Amygdala (tissue), 56 donors: ENCODE measurements at regions not wholly inside any gene's neighbourhood (a gene's known extent, or its start where the extent isn't known, plus 50 kb on each side); places are given as distances from the start of the nearest gene placed in this dataset.

Source experiments
- DNase-seq, 56 donors: peaks; one replicate each; lab custom pipeline; 2025; lab: John Stamatoyannopoulos, UW

DNA sequence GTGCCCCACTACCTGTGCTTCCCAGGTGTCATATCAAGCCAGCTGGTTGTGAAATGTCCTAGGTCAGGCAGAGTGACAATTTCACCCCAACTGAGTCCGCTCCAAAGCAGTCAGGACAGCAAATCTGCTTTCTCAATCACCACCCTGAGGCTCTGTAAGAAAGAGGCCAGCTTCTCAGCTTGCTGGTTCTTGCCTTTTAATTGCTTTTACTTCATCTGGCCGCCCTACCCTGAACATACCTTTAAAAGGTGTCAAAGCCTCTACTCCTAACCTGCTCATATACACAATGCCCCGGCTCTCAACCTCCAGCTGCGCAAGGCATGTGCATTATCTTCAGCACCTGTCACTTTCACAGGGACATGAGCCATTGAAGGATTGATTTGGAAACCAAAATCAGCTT is 581.6 kb downstream of the NPHP4 start:
- DNase-seq: no peak

GRCh38 chr1:5408401-5408800 is 583.8 kb downstream of the NPHP4 start:
- DNase-seq: peak in 20 of 56 donors; percentile 3 to 55 (median 21)

DNA sequence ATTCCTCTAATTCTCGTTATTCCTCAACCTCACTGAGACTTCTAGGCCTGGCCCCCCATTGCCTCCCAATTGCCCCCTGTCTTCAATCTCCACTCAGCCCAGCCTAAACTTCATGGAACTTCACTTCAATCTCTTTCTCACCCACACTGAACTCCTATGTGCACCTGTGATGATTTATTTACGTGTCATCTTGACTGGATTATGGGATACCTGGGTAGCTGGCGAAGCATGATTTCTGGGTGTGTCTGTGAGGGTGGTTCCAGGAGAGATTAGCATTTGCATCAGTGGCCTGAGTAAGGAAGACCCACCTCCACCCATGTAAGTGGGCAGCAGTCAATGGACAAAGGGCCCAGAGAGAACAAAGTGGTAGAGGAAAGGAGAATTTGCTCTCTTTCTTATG is 587.0 kb downstream of the NPHP4 start:
- no peak for DNase-seq

DNA sequence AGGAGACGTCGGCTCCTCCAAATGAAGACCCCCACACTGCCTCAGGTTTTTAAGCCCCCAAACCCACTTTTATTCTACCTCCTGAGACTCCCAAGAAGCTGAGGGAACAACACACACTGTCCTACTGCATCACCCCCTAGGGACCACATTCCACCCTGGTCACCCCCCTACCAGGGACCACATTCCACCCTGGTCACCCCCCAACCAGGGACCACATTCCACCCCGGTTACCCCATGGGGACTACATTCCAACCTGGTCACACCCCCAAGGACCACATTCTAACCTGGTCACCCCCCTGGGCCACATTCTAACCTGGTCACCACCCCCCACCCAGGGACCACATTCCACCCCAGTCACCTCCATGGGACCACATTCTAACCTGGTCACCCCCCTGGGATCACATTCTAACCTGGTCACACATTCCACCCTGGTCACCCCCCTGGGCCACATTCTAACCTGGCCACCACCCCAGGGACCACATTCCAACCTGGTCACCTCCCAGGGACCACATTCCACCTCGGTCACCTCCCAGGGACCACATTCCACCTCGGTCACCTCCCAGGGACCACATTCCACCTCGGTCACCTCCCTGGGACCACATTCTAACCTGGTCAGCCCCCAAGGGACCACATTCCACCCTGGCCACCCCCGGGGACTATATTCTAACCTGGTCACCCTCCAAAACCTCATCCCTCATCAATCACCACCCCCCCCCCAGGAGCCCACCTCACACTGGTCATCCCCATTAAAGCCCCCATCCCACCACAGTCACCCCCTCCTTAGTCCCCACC is 587.6 kb downstream of the NPHP4 start:
- no peak for DNase-seq

- no peak for DNase-seq
Measured at GRCh38 chr1:5403935-5404334, 588.3 kb downstream of the NPHP4 start.

GRCh38 chr1:5402618-5403017 is 589.6 kb downstream of the NPHP4 start:
- DNase-seq: no peak

DNA sequence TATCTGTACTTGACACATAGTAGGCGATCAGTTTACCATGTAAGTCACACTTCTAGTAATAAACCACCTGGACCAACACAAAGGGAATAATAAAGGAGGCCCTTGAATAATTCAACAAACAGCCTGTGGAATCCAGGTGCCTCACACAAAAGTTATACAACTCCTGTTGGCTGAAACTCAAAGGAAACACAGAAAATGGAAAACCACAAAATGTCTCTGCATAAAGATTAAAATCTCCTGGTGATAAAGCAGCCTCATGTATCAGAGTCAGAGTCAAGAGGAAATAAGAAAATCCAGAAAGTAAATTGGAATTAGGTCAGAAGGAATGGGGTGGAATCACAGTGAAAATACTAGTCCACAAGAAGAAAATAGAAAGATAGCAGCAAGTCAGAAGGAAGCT is 592.5 kb downstream of the NPHP4 start:
- no peak for DNase-seq

DNA sequence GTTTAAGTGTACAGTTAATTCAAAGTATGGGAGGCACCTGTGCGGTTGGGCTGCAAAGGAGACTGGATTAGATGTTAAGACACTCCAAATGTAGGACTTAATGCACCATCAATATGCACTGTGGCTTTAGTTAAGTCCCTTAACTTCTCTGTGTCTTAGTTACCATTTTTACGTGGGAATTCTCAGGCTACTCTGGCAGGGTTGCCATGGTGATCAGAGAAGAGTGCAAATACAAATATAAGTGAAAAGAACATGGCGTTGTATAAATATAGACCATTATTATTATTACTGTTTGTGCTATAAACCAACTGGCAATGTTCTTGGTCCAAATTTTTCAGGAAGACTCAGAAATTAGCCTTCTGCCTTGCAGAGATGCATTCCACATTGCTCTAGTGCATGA is 595.6 kb downstream of the NPHP4 start:
- DNase-seq: peak in 2 of 56 donors; percentile 21 to 24

GRCh38 chr1:5394111-5394510 is 598.1 kb downstream of the NPHP4 start:
- DNase-seq: peak in 1 of 56 donors; percentile 6

- peak in 1 of 56 donors; percentile 4 for DNase-seq
Measured at GRCh38 chr1:5393603-5394002, 598.6 kb downstream of the NPHP4 start.

- no peak for DNase-seq
Measured at GRCh38 chr1:5393146-5393545, 599.1 kb downstream of the NPHP4 start.

GRCh38 chr1:5391725-5392124 is 600.5 kb downstream of the NPHP4 start:
- DNase-seq: no peak

GRCh38 chr1:5390504-5390903 is 601.7 kb downstream of the NPHP4 start:
- no peak for DNase-seq

- DNase-seq: no peak
Measured at GRCh38 chr1:5389101-5389885, 602.9 kb downstream of the NPHP4 start.

GRCh38 chr1:5388622-5389021 is 603.6 kb downstream of the NPHP4 start:
- DNase-seq: no peak

DNA sequence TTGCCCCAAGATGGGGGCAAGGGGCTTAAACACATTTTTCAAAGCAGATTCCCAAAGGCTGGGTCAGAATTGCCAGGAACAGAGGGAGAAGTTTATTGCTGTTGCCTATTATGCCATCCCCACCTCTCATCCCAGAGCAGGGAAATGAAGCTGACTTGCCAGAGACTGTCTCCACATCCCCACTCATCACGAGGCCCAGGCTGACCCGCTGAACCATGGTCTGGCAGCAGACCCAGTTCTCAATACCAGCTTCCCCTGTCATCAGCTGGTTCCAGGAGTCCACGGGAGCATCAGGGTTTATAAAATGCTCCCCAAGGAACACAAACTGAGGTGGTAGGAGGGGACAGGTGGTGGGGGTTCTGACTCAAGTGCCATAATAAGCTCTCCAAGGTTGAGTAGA is 605.9 kb downstream of the NPHP4 start:
- DNase-seq: no peak

DNA sequence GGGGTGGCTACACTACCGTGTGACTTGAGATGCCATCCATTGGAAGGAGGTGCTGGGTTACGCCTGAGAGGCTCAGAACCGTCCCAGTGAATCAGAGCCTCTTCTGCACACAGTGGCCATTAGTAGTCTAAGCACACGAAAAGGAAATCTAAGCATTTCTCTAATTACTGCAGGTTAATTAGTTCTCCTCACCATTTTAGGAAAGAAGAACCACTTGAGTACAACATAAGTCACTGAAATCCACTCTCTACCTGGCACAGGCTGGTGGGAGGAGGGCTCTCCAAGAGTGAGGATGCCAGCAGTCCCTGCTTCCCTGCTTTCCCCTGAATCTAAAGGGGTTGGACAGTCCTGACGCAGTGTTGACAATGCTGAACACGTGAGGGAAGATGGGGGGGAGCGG is 606.3 kb downstream of the NPHP4 start:
- DNase-seq: no peak

GRCh38 chr1:5385096-5385799 is 607.0 kb downstream of the NPHP4 start:
- no peak for DNase-seq

DNA sequence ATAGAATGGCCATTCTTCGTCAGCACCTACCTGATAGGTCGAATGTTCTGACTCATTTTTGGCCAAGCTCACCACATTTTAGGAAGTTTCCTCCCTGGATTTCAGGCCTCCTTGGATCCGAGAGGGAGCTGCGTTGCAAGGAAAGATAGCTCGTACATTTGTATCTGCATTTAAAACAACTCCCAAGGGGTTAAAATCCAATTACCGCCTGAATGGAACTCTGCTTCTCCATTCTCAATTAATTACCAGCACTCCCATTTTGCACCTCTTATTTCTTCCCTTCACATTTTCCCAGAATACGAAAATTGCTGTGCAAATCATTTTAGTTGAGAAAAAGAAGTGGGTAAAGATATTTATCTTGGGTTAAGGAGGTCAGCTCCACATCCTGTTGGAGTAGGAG is 610.7 kb downstream of the NPHP4 start:
- DNase-seq: no peak

DNA sequence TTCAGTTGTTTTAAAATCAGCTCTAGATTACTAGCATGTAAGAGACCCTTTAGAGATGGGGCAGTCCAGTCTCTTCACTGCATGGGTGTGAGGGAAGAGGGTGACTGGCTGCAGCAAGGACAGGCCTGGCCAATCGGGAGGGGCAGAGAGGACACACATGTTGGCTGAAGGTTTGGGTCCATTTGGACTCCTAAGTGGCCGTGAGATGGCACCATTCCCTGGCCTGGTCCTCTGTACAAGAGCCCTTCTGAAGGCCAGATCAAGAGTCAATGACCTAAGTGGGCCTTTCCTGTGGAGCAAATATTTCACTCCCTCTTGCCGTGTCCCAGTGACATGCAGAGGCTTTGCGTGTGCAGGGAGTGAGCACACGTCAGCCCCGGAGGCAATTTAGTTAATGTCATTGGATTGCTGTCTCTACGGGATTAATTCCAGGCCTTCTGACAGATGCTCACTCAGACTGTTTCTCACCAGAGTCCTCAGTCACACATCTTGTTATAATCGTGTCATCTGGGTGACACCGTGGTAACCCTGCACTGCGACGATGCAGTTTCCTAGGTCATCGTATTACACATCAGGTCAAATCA is 613.0 kb downstream of the NPHP4 start:
- DNase-seq: no peak
